Tibial nerve (tissue), 4 donors: ENCODE measurements at regions not wholly inside any gene's neighbourhood (a gene's known extent, or its start where the extent isn't known, plus 50 kb on each side); places are given as distances from the start of the nearest gene placed in this dataset.

ENCODE experiments used
- DNase-seq, 2 donors: peaks; one replicate each; pipeline ENCODE4 v3.0.0-alpha.2; 2019; ENCODE audit warnings: low spot score in 2 of 2
- H3K27ac ChIP-seq, 4 donors: fragments of 200-600 bp; sonication (generic) in 3 of 4; one replicate each; pipeline ENCODE4 v1.5.1; 2017 to 2019; ENCODE audit warnings: mild to moderate bottlenecking in 1 of 4
- H3K27me3 ChIP-seq, 2 donors: fragments of 200-600 bp; sonication (generic) in 1 of 2; one replicate each; pipeline versions ENCODE4 v1.5.1 to v1.6.0; 2017 to 2019
- H3K36me3 ChIP-seq, 3 donors: fragments of 200-600 bp; sonication (generic); one replicate each; pipeline ENCODE4 v1.5.1; 2018 to 2019
- H3K4me1 ChIP-seq, 4 donors: fragments of 200-600 bp; sonication (generic) in 3 of 4; one replicate each; pipeline ENCODE4 v1.5.1; 2017 to 2019
- H3K4me3 ChIP-seq, 4 donors: fragments of 200-600 bp; sonication (generic) in 3 of 4; one replicate each; pipeline ENCODE4 v1.5.1; 2017 to 2019; ENCODE audit warnings: mild to moderate bottlenecking in 1 of 4, moderate library complexity in 1 of 4
- H3K9me3 ChIP-seq, 4 donors: fragments of 200-600 bp; sonication (generic) in 3 of 4; one replicate each; pipeline ENCODE4 v1.5.1; 2017 to 2019
- CTCF ChIP-seq, 5 experiments: fragments of 200-600 bp in 3 of 5; fragments of 450-650 bp in 2 of 5; sonication (generic) in 3 of 5; IDR thresholded peaks; one replicate each; pipeline ENCODE4 v1.5.1; 2016 to 2019; ENCODE audit warnings: antibody characterized with exemption in 5 of 5, mild to moderate bottlenecking in 3 of 5, moderate library complexity in 2 of 5
- EP300 ChIP-seq, 2 donors: sonication (generic); formaldehyde crosslinking; IDR thresholded peaks; one replicate each; pipeline ENCODE4 v1.6.1; 2017; ENCODE audit warnings: antibody characterized with exemption in 2 of 2, mild to moderate bottlenecking in 1 of 2
- POLR2A ChIP-seq, 2 donors: fragments of 450-650 bp; IDR thresholded peaks; one replicate each; pipeline ENCODE4 v1.6.1; 2017; ENCODE audit warnings: antibody characterized with exemption in 2 of 2, mild to moderate bottlenecking in 2 of 2, moderate library complexity in 2 of 2
- WGBS, 2 donors: methylation state at CpG; one replicate each; pipeline ENCODE4 v1.1.5; 2018; 5-methylcytosine and 5-hydroxymethylcytosine counted together

- Histone ChIP-seq H3K4me1 (peaks cover 0 to 12% (median 0%) of the 10 kb centered on the region in 4 donors), H3K27me3 (no peaks in the 10 kb centered on the region), H3K9me3 (no peaks in the 10 kb centered on the region), H3K36me3 (no peaks in the 10 kb centered on the region), H3K27ac (no peak overlapping the region), H3K4me3 (no peak overlapping the region)
- DNase-seq = no peak
- TF ChIP-seq CTCF (IDR thresholded peaks at IDR 0.05) (no peak), EP300 (IDR thresholded peaks at IDR 0.05) (no peak), POLR2A (IDR thresholded peaks at IDR 0.05) (no peak)
- 77 to 82% methylated on average over 9 of the region's 9 CpGs for WGBS, 2 donors
These were observed 56.6 kb upstream of the SLC22A23 start for GRCh38 chr6:3513416-3513815.

GRCh38 chr6:3512832-3513231 lies 56.0 kb upstream of the SLC22A23 start:
- no peak overlapping the region for H3K4me3 ChIP-seq
- H3K27ac ChIP-seq = no peak overlapping the region
- peaks cover 0 to 8% (median 0%) of the 10 kb centered on the region in 4 donors for H3K4me1 ChIP-seq
- WGBS, 2 donors = 84 to 93% methylated on average over 4 to 5 of the region's 5 CpGs
- no peaks in the 10 kb centered on the region for H3K27me3 ChIP-seq
- no peaks in the 10 kb centered on the region for H3K36me3 ChIP-seq
- no peaks in the 10 kb centered on the region for H3K9me3 ChIP-seq
- no peak for TF ChIP-seq POLR2A (IDR thresholded peaks at IDR 0.05)
- no peak for TF ChIP-seq CTCF (IDR thresholded peaks at IDR 0.05)
- no peak for TF ChIP-seq EP300 (IDR thresholded peaks at IDR 0.05)
- no peak for DNase-seq

- Histone ChIP-seq H3K27ac (no peak overlapping the region), H3K27me3 (no peaks in the 10 kb centered on the region), H3K36me3 (no peaks in the 10 kb centered on the region), H3K9me3 (no peaks in the 10 kb centered on the region), H3K4me3 (no peak overlapping the region), H3K4me1 (peaks cover 0 to 7% (median 0%) of the 10 kb centered on the region in 4 donors)
- TF ChIP-seq CTCF (IDR thresholded peaks at IDR 0.05) = no peak
- TF ChIP-seq EP300 (IDR thresholded peaks at IDR 0.05) = no peak
- TF ChIP-seq POLR2A (IDR thresholded peaks at IDR 0.05) = no peak
- 77 to 78% methylated on average over 8 of the region's 8 CpGs for WGBS, 2 donors
- DNase-seq = no peak
These were observed 53.8 kb upstream of the SLC22A23 start for GRCh38 chr6:3510617-3511016.

GRCh38 chr6:3510178-3510577 lies 53.3 kb upstream of the SLC22A23 start:
- H3K4me3 ChIP-seq = no peak overlapping the region
- H3K36me3 ChIP-seq = no peaks in the 10 kb centered on the region
- no peaks in the 10 kb centered on the region for H3K9me3 ChIP-seq
- H3K27ac ChIP-seq = no peak overlapping the region
- WGBS, 2 donors = 77 to 79% methylated on average over 1 of the region's 1 CpG
- H3K4me1 ChIP-seq = peaks cover 0 to 7% (median 0%) of the 10 kb centered on the region in 4 donors
- no peak for TF ChIP-seq POLR2A (IDR thresholded peaks at IDR 0.05)
- TF ChIP-seq CTCF (IDR thresholded peaks at IDR 0.05) = no peak
- TF ChIP-seq EP300 (IDR thresholded peaks at IDR 0.05) = no peak
- no peak for DNase-seq
- H3K27me3 ChIP-seq = no peaks in the 10 kb centered on the region

- H3K4me1 ChIP-seq = peaks cover 0 to 7% (median 0%) of the 10 kb centered on the region in 4 donors
- H3K27me3 ChIP-seq = no peaks in the 10 kb centered on the region
- H3K9me3 ChIP-seq = no peaks in the 10 kb centered on the region
- TF ChIP-seq POLR2A (IDR thresholded peaks at IDR 0.05) (no peak), EP300 (IDR thresholded peaks at IDR 0.05) (no peak), CTCF (IDR thresholded peaks at IDR 0.05) (no peak)
- no peak overlapping the region for H3K27ac ChIP-seq
- 92 to 93% methylated on average over 4 of the region's 4 CpGs for WGBS, 2 donors
- DNase-seq = no peak
- no peak overlapping the region for H3K4me3 ChIP-seq
- no peaks in the 10 kb centered on the region for H3K36me3 ChIP-seq
These were observed 52.5 kb upstream of the SLC22A23 start for GRCh38 chr6:3509336-3509735.
